SK-N-MC (cell line): ENCODE measurements at regions not wholly inside any gene's neighbourhood (a gene's known extent, or its start where the extent isn't known, plus 50 kb on each side); places are given as distances from the start of the nearest gene placed in this dataset.

Experiments
- EZH2 ChIP-seq: fragments of 200-600 bp; sonication (generic); IDR thresholded peaks from one replicate; pipeline ENCODE4 v1.6.1; 2017; ENCODE audit warnings: antibody characterized with exemption
- FOXP2 ChIP-seq: optimal IDR thresholded peaks from 2 replicates; pipeline ENCODE3; 2011; ENCODE audit warnings: mild to moderate bottlenecking, moderate library complexity; ENCODE audit not compliant: insufficient read depth; ENCODE audit errors: extremely low read length, control extremely low read depth
- POLR2AphosphoS5 ChIP-seq: IDR thresholded peaks from 2 replicates; pipeline ENCODE4 v1.6.1; 2012; ENCODE audit warnings: mild to moderate bottlenecking, low read depth, low read length, borderline replicate concordance

- TF ChIP-seq EZH2: no peak
- no peak for TF ChIP-seq POLR2AphosphoS5
- no peak for TF ChIP-seq FOXP2
These were observed 265.3 kb downstream of the SHQ1 start for GRCh38 chr3:72582963-72583362.
